ENCODE measurements at regions not wholly inside any gene's neighbourhood (a gene's known extent, or its start where the extent isn't known, plus 50 kb on each side); places are given as distances from the start of the nearest gene placed in this dataset.

GRCh38 chr6:44634321-44634720, 246.8 kb downstream of the CDC5L start:
- DNase-seq (ENCODE audit: low spot score) = no peak

- no peak for DNase-seq (ENCODE audit: low spot score)
Measured at GRCh38 chr6:44635486-44635885, 248.0 kb downstream of the CDC5L start.

DNA sequence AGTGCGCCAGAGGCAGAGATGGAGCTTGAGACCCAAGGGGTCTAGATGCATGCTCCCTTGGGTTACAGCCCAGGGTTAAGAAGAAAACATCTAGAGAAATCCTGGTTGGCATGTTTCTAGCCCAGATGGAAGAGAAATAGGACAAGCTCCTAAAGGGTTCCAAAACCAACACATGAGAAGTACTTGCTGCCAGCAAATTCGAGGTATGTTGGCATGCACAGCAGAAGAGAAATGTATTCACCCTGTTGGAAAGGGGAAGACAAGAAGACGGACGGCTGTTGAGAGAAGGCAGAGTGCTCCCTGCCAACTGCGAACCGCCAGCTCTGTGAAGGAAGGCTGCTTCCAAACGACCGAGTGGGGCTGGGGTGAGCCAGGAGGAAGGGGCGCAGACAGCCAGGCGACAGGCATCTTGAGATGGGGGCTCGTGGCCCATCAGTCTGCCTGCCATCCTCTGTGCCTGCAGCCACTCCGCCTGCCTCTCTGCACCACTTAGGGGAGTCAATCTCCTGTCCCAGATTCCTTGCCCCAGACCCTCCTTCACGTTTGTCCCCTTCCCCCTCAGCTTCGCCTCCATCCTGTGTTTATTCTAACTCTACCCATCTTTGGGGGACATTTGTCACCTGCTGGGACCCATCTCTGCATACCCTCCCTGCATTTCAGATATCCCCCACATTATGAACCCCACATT, 249.2 kb downstream of the CDC5L start:
- DNase-seq (ENCODE audit: low spot score) = no peak

- no peak for DNase-seq (ENCODE audit: low spot score)
Measured at GRCh38 chr6:44641344-44642031, 254.0 kb downstream of the CDC5L start.

DNA sequence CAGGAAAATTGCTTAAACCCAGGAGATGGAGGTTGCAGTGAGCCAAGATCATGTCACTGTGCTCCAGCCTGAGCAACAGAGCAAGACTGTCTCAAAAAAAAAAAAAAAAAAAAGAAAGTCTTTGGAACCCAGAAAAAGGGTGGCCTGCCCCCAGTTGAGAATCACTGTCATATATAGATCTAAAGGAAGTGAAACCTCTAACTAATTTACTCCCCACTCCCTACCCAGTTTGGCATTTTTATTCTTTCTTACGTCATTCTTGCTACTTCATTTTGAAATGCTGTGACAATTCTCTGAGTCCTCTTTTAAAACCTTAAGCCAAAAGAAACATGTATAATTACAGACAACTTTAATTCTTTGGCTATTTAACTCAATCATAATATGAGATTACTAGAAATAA, 254.8 kb downstream of the CDC5L start:
- DNase-seq (ENCODE audit: low spot score) = no peak

DNA sequence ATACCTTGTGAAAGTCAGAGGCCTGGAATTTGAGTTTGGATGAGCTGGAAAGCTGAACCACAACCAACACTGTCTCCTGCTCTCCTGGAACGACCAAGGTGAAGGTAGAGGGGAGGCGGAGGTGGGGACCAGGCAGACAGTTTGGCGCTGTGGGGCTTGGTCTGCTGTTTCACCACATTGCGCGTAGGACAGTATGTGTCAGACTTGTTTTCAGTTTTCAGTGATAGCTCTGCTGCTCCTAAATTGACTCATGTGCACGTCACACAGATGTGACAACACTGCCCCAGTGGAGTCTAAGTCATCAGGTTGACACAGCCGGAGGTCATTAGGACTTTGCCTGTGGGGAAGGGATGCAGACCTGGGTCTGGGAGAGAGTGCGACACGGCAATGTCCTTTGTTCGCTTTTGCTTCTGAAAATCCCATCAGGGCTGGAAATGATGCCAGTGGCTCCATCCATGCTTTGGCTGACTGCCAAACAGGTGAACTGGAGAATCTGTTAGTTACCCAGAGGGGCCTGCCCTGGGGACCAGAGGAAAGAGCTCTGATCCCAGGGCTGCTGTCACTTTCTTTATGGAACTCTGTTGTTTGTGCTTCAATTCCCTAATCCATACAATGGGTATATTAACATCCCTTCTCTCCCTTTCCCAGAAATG, 255.5 kb downstream of the CDC5L start:
- no peak for DNase-seq (ENCODE audit: low spot score)

DNA sequence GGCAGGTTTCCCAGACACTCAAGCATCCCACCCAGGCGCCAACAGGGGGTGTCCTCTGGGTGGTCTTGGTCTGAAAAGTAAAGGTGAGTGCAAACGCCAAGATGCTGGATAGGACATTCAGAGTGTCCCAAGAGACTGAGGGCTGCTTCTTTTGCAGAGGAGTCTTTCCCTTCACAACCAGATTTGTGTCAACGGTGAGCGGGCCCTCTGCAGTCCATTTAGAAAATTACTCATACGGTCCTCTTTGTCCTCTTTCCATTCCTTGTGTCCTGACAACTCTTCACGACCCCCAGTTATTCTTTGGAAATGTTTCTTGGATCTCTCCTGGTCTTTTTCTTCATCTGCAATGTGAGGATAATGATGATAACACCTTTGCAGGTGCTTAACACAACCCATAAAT, 257.8 kb downstream of the CDC5L start:
- DNase-seq (ENCODE audit: low spot score) = no peak

GRCh38 chr6:44646355-44646754, 258.8 kb downstream of the CDC5L start:
- no peak for DNase-seq (ENCODE audit: low spot score)

- DNase-seq (ENCODE audit: low spot score) = no peak
Measured at GRCh38 chr6:44649365-44650025, 262.0 kb downstream of the CDC5L start.

GRCh38 chr6:44650495-44650894, 263.0 kb downstream of the CDC5L start:
- DNase-seq (ENCODE audit: low spot score) = no peak

DNA sequence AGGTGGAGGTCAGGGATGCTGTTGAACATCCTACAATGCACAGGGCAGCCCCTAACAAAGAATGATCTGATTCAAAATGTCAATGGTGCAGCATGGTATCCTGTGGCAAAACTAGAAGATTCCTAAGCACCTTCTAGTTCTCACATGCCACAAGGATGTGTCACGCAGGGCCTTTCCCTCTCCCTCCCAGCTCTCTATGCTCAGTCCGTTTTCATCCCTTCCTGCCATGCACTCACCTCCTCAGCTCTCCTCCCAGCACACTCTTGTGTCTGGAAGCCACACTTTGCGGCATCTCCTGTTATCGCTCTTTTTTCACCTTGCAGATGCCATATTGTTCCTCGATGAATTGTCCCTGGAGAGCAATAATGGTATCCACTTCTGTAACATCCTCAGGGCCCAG, 263.4 kb downstream of the CDC5L start:
- DNase-seq (ENCODE audit: low spot score) = no peak

GRCh38 chr6:44651604-44652003, 264.1 kb downstream of the CDC5L start:
- no peak for DNase-seq (ENCODE audit: low spot score)

DNA sequence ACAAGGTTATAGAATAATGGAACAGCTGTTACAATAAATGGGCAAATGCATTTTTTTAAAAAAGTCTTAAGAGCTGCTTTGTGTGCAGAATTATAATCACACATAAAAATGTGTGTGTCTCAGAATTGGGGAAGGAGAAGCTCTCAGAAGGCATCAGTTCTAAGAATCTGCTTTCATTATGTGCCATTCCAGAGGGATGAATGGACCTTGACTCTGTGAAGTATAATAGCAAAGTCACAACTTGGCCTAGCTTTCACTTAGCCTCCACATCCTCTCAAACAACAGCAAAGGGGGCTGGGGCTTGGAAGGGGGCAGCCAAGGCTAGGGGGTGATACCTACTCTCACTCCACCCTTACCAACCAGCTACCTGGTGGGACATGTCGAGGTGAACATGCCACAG, 265.0 kb downstream of the CDC5L start:
- DNase-seq (ENCODE audit: low spot score) = no peak

- no peak for DNase-seq (ENCODE audit: low spot score)
Measured at GRCh38 chr6:44653091-44653490, 265.6 kb downstream of the CDC5L start.

DNA sequence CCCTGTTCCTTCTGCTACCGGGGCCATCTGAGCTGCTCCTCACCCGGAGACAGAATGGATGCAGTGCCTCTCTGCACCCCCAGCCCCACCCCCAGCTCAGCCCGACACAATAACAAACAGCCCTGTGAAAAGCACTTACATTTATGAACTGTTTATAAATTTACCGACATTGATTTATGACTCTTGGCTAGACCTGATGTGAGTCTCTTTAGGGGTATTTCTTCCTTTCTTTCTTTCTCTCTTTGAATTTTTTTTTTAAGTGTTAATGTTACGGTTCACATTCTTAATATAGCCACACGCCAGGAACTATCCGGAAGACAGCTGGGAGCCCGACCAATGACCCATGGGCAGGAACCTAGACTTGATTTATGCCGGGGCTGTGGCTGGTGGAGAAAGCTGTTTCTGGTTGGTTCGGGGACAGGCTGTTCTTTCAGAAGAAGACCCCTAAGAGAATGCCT, 266.3 kb downstream of the CDC5L start:
- DNase-seq (ENCODE audit: low spot score) = no peak

- DNase-seq (ENCODE audit: low spot score) = peak; percentile 63
Measured at GRCh38 chr6:44655412-44656342, 268.2 kb downstream of the CDC5L start.

GRCh38 chr6:44656691-44657090, 269.2 kb downstream of the CDC5L start:
- no peak for DNase-seq (ENCODE audit: low spot score)

DNA sequence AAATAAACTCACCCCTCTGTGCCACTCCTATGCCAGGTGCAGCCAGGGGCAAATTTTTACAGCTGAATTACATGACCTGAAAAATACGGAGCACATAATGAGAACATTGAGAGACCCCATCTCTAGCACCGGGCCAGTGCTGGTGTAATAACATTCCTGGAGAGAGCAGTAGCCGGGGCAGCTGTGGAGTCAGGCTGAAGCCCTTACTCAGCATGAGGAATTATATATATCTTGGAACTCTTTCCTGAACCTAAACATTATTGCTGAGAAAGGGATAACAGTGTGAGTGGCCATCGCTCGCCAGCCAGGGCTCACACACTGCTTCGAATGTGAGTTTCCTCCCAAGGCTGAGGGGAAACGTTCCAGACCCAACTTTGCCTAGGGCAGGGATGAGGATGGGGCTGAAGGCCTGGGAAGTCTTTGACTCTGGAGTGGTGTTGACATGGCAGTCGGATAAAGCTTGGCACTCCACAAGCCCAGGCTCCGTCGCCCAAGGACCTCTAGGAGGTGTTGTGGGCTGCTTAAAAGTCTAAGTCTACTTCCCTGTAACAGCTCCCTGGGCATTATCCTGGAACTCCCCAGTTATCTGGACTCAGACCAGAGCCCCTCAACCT, 269.8 kb downstream of the CDC5L start:
- no peak for DNase-seq (ENCODE audit: low spot score)

DNA sequence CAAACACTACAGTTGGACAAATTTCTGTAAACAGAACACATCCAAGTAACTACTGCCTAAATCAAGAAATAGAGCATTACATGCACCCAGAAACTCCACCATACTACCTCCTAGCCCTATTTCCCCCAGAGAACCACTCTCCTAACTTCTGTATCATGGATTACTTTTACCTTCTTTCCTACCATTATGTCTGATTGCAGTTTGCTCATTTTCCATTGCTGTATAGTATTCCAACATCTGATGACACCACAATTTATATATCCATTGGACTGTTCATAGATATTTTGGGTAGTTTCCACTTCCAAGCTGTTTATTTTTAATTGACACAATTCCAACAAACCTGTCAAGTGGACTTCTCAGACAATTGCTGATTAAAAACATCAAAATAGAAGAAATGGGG, 271.1 kb downstream of the CDC5L start:
- DNase-seq (ENCODE audit: low spot score) = no peak

- DNase-seq (ENCODE audit: low spot score) = no peak
Measured at GRCh38 chr6:44659726-44660125, 272.2 kb downstream of the CDC5L start.

All from umbilical cord (tissue), 1 donor.